ENCODE measurements at regions not wholly inside any gene's neighbourhood (a gene's known extent, or its start where the extent isn't known, plus 50 kb on each side); places are given as distances from the start of the nearest gene placed in this dataset.

DNA sequence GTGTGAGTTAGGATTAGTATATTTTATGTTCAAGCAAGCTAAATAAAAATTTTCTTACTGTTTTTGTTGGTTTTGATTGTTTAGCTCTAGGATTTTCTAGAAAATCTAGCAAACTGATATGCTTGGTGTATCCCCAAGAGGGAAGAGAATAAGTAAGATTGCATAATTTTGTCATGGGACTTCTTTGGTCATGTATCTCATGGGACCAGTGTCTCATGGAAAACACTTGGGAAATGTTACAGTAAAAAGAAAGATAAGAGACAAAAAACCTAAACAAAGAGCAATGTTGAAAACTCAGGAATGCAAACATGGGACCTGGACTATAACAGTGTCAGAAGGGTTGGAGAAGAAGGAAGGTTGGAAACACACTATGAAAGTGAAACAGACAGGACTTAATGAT lies 119.4 kb downstream of the TLR4 start:
- no peak for TF ChIP-seq POLR2AphosphoS5 (IDR thresholded peaks at IDR 0.05; ENCODE audit: borderline replicate concordance, low read depth, low read length)
- no peak for TF ChIP-seq EZH2 (IDR thresholded peaks at IDR 0.05)

All from SK-N-MC (cell line).